Esophagus muscularis mucosa (tissue), 3 donors: ENCODE measurements at regions not wholly inside any gene's neighbourhood (a gene's known extent, or its start where the extent isn't known, plus 50 kb on each side); places are given as distances from the start of the nearest gene placed in this dataset.

Source experiments
- CTCF ChIP-seq, 3 experiments: fragments of 200-600 bp in 2 of 3; fragments of 450-650 bp in 1 of 3; sonication (generic) in 2 of 3; IDR thresholded peaks; one replicate each; pipeline ENCODE4 v1.5.1; 2017 to 2019; ENCODE audit warnings: antibody characterized with exemption in 3 of 3, mild to moderate bottlenecking in 2 of 3, moderate library complexity in 1 of 3
- POLR2AphosphoS5 ChIP-seq, 2 donors: sonication (generic); formaldehyde crosslinking; IDR thresholded peaks; one replicate each; pipeline ENCODE4 v1.6.1; 2017; ENCODE audit warnings: antibody characterized with exemption in 2 of 2

GRCh38 chr15:62550106-62550505 is 385.0 kb upstream of the C2CD4B start:
- no peak for TF ChIP-seq CTCF (IDR thresholded peaks at IDR 0.05)
- TF ChIP-seq POLR2AphosphoS5 (IDR thresholded peaks at IDR 0.05), result no peak
